Keratinocyte (primary cell): ENCODE measurements at regions not wholly inside any gene's neighbourhood (a gene's known extent, or its start where the extent isn't known, plus 50 kb on each side); places are given as distances from the start of the nearest gene placed in this dataset.

Experiments
- CTCF ChIP-seq, 3 experiments: IDR thresholded peaks in 1 of 3; conservative IDR thresholded peaks in 1 of 3; optimal IDR thresholded peaks in 1 of 3; 2 replicates in 2 of 3; 3 replicates in 1 of 3; pipeline versions ENCODE3 to v1.5.1; 2011; ENCODE audit warnings: low read length in 3 of 3, mild to moderate bottlenecking in 3 of 3, moderate library complexity in 2 of 3, control low read depth in 1 of 3, inconsistent platforms in 1 of 3; ENCODE audit not compliant: insufficient read depth in 2 of 3; ENCODE audit errors: extremely low read depth in 1 of 3
- EZH2 ChIP-seq: IDR thresholded peaks from one replicate; pipeline ENCODE4 v1.6.1; 2012; ENCODE audit warnings: inconsistent platforms, mild to moderate bottlenecking, low read length, moderate library complexity

- TF ChIP-seq CTCF (optimal IDR thresholded peaks at IDR 0.05 in 1 of 3, IDR thresholded peaks at IDR 0.05 in 1 of 3, conservative IDR thresholded peaks at IDR 0.05 in 1 of 3; ENCODE audit: extremely low read depth in 1 of 3, insufficient read depth in 2 of 3, low read length in 3 of 3) = no peak
- TF ChIP-seq EZH2 = no peak
Measured at GRCh38 chr17:14007951-14008350, 61.4 kb upstream of the COX10 start.
